ENCODE measurements at regions not wholly inside any gene's neighbourhood (a gene's known extent, or its start where the extent isn't known, plus 50 kb on each side); places are given as distances from the start of the nearest gene placed in this dataset.

DNA sequence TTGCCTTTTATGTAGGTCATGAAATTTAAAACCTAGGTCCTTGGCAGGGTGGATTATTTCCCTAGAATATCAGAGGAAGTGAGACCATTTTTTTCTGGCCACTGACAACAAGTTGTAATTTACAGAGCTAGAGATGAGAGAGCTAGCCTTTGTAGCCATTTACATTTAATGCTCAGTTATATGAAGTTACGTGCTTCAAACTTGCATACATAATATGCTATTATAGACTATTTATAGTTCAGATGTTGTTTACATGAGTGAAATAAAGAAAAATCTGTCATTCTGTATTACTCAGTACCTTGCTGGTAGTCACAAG, 234.9 kb upstream of the MBL2 start:
- TF ChIP-seq, protein P1, sequence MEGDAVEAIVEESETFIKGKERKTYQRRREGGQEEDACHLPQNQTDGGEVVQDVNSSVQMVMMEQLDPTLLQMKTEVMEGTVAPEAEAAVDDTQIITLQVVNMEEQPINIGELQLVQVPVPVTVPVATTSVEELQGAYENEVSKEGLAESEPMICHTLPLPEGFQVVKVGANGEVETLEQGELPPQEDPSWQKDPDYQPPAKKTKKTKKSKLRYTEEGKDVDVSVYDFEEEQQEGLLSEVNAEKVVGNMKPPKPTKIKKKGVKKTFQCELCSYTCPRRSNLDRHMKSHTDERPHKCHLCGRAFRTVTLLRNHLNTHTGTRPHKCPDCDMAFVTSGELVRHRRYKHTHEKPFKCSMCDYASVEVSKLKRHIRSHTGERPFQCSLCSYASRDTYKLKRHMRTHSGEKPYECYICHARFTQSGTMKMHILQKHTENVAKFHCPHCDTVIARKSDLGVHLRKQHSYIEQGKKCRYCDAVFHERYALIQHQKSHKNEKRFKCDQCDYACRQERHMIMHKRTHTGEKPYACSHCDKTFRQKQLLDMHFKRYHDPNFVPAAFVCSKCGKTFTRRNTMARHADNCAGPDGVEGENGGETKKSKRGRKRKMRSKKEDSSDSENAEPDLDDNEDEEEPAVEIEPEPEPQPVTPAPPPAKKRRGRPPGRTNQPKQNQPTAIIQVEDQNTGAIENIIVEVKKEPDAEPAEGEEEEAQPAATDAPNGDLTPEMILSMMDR (IDR thresholded peaks at IDR 0.05; ENCODE audit: insufficient read depth, low read length, poor library complexity, severe bottlenecking) = no peak
- TF ChIP-seq EZH2phosphoT487 (conservative IDR thresholded peaks at IDR 0.05; ENCODE audit: low read length) = no peak

Measured in SU-DHL-6 (cell line).